Mesothelial cell of epicardium (in vitro differentiated cells): ENCODE measurements at regions not wholly inside any gene's neighbourhood (a gene's known extent, or its start where the extent isn't known, plus 50 kb on each side); places are given as distances from the start of the nearest gene placed in this dataset.

Source experiments
- DNase-seq, 2 experiments: peaks; one replicate each; pipeline ENCODE4 v3.0.0; 2021; ENCODE audit warnings: low spot score in 2 of 2; ENCODE audit not compliant: unreplicated experiment in 2 of 2
- H3K27ac Mint-ChIP-seq: 2 replicates; pipeline ENCODE4 v1.8.0; 2021; ENCODE audit warnings: mixed read lengths
- H3K27me3 Mint-ChIP-seq: 2 replicates; pipeline ENCODE4 v1.8.0; 2021; ENCODE audit warnings: low read depth, mixed read lengths
- H3K36me3 Mint-ChIP-seq: 2 replicates; pipeline ENCODE4 v1.8.0; 2021; ENCODE audit warnings: mixed read lengths
- H3K4me1 Mint-ChIP-seq: 2 replicates; pipeline ENCODE4 v1.8.0; 2021; ENCODE audit warnings: mixed read lengths
- H3K4me3 Mint-ChIP-seq: 2 replicates; pipeline ENCODE4 v1.8.0; 2021; ENCODE audit warnings: mild to moderate bottlenecking, moderate library complexity, mixed read lengths
- H3K9me3 Mint-ChIP-seq: 2 replicates; pipeline ENCODE4 v1.8.0; 2021; ENCODE audit warnings: mixed read lengths
- TF ChIP-seq, protein P1 (sequence below): fragments of 200-600 bp; sonication (generic); IDR thresholded peaks from one replicate; pipeline ENCODE4 v1.5.0; 2021; ENCODE audit warnings: antibody characterized with exemption; ENCODE audit not compliant: unreplicated experiment

DNA sequence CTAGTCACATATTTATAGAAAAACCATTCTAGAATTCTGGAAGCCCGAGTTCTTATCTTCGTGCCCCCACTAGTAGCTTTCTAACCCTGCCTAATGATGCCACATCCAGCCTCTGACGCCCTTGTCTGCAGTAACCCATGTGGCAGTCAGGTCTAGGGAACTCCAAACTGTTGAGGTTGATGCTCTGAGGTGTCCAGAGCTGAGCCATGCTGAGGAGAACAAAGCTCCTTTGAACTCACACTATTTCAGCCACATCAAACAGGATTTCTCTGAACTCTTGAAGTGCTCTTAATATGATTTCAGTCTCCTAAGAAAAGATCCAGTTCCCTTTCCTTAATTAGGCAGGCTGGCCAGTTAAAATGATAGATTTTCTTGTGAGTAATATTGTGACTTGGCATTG lies 150.5 kb upstream of the ST8SIA2 start:
- H3K36me3 Mint-ChIP-seq: no peaks in the 10 kb centered on the region
- H3K27me3 Mint-ChIP-seq: peaks cover 56% of the 10 kb centered on the region
- no peak overlapping the region for H3K4me3 Mint-ChIP-seq
- no peak for DNase-seq
- TF ChIP-seq, protein P1, sequence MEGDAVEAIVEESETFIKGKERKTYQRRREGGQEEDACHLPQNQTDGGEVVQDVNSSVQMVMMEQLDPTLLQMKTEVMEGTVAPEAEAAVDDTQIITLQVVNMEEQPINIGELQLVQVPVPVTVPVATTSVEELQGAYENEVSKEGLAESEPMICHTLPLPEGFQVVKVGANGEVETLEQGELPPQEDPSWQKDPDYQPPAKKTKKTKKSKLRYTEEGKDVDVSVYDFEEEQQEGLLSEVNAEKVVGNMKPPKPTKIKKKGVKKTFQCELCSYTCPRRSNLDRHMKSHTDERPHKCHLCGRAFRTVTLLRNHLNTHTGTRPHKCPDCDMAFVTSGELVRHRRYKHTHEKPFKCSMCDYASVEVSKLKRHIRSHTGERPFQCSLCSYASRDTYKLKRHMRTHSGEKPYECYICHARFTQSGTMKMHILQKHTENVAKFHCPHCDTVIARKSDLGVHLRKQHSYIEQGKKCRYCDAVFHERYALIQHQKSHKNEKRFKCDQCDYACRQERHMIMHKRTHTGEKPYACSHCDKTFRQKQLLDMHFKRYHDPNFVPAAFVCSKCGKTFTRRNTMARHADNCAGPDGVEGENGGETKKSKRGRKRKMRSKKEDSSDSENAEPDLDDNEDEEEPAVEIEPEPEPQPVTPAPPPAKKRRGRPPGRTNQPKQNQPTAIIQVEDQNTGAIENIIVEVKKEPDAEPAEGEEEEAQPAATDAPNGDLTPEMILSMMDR: no peak
- H3K27ac Mint-ChIP-seq: no peak overlapping the region
- H3K4me1 Mint-ChIP-seq: no peaks in the 10 kb centered on the region
- peaks cover 22% of the 10 kb centered on the region for H3K9me3 Mint-ChIP-seq

DNA sequence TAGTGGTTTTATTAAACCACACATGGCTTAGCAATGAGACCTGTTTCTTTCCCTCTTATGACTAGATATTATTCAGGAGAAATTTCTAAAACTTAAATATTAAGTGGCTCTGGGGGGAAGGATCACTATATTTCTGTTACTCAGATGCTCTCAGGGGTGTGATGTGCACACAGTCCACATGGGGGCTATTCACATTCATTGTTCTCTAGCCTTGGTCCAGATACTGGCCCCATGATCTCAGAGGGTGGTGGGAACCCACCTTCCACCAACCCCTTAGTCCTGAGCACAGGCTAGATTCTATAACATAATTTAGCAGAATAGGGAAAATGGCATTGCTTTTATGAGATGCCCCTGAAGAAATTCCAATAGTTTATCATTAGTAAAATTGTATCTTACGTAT lies 149.0 kb upstream of the ST8SIA2 start:
- no peak overlapping the region for H3K4me3 Mint-ChIP-seq
- DNase-seq: no peak
- peaks cover 10% of the 10 kb centered on the region for H3K9me3 Mint-ChIP-seq
- H3K27ac Mint-ChIP-seq: no peak overlapping the region
- no peaks in the 10 kb centered on the region for H3K36me3 Mint-ChIP-seq
- peaks cover 62% of the 10 kb centered on the region for H3K27me3 Mint-ChIP-seq
- no peaks in the 10 kb centered on the region for H3K4me1 Mint-ChIP-seq
- TF ChIP-seq, protein P1: no peak

DNA sequence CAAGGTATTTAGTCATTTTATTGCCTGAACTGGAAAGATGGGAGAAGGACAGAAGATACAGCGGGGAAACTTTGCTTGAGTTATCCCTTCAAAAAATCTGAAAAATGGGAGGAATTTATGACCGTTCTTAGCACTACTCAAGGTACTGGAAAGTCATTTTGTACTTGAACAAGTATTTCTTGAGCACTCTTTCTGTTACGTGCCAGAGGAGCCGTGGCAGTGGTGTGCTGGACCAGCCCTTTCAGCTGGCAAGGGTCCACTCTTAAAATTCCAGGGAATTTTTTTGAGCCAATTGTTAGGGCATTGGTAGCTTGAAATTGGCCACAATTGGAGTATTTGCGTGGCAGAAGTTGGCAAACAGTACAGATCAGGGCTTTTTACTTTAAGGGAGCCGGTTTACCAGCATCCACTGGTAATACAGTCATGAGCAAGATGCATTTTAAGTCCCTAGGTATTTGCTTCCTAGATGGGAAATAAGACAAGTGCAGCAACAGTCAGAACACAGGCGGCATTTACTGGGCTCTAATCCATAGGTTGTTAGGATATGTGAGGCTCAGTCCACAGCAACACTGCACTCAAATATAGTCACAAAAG lies 145.9 kb upstream of the ST8SIA2 start:
- TF ChIP-seq, protein P1: no peak
- Mint-ChIP-seq H3K36me3 (no peaks in the 10 kb centered on the region), H3K4me3 (no peak overlapping the region), H3K9me3 (peaks cover 4% of the 10 kb centered on the region), H3K4me1 (no peaks in the 10 kb centered on the region), H3K27ac (no peak overlapping the region), H3K27me3 (peaks cover 54% of the 10 kb centered on the region)
- DNase-seq: no peak

DNA sequence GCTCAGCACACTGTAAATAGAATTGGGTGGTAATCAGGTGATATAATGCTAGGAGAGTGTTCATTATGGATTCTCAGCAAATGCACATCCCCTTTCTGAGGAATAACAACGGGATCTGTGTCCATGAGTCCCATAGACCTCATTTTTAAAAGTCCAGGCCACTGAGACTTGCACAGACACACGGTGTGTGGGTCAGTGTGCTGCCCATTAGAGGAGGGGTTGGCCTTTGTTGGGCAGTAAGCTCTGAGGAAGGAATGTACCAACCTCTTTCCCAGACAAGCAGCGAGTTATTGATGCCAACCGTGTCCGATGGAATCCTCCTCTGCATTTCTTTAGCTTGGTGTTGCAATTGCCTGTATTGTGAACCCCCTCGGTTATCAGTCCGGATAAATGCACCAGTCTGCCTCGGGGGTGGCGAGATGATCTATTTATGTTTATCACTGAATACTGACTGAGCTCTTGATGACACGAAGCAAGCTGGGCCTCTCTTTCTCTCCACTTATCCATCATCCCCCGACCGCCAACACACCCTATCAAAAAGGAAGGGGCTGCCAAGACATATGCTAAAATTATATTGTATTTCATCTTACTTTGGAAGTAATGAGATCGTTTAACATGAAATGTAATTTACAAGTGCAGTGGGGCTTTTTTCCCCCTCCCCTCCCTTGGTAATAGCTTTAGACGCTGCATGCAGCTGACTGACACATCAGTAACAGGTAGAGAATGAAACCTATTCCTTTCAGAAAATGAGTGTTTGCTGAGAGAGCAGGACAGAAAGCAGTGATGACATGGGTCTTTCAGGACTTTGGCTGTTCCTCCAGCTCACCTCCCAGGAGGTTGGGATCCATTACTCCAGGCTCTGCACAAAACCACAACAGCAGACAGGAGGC lies 126.6 kb upstream of the ST8SIA2 start:
- TF ChIP-seq, protein P1: no peak
- H3K9me3 Mint-ChIP-seq: peaks cover 10% of the 10 kb centered on the region
- H3K4me3 Mint-ChIP-seq: no peak overlapping the region
- peaks cover 7% of the 10 kb centered on the region for H3K4me1 Mint-ChIP-seq
- no peak overlapping the region for H3K27ac Mint-ChIP-seq
- H3K27me3 Mint-ChIP-seq: peaks cover 19% of the 10 kb centered on the region
- H3K36me3 Mint-ChIP-seq: no peaks in the 10 kb centered on the region
- DNase-seq: no peak

DNA sequence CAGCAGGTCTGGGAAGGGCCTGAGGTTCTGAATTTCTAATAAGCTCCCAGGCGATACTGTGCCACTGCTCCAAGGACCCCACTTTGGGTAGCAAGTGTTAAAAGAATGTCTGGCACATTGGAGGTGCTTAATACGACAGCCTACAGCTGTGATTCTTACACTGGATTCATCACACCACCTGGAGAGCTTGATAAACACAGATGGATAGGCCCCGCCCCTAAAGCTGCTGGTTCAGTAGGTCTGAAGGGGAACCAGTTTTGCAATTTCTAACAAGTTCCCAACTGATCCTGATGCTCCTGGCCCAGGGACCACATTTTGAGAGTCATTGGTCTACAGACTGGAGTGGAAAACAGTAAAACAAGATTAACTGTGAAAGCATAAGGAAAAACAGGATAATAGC lies 124.8 kb upstream of the ST8SIA2 start:
- H3K4me3 Mint-ChIP-seq: no peak overlapping the region

More for the DNA sequence above, 124.8 kb upstream of the ST8SIA2 start:
- Mint-ChIP-seq H3K27me3 (peaks cover 27% of the 10 kb centered on the region), H3K36me3 (no peaks in the 10 kb centered on the region), H3K9me3 (no peaks in the 10 kb centered on the region), H3K4me1 (peaks cover 8% of the 10 kb centered on the region), H3K27ac (no peak overlapping the region)
- TF ChIP-seq, protein P1: no peak
- DNase-seq: no peak
